Left renal pelvis (tissue), 4 donors: ENCODE measurements at regions not wholly inside any gene's neighbourhood (a gene's known extent, or its start where the extent isn't known, plus 50 kb on each side); places are given as distances from the start of the nearest gene placed in this dataset.
"Not testable (repeated sequence)": the region's sequence is repeated elsewhere in the genome, so short reads cannot be mapped to it uniquely, and the experiment has no call there.

ENCODE experiments used
- DNase-seq, 4 donors: peaks; one replicate each; pipeline ENCODE4 v3.0.0-alpha.2; 2013; ENCODE audit warnings: low read depth in 4 of 4, low spot score in 3 of 4

DNA sequence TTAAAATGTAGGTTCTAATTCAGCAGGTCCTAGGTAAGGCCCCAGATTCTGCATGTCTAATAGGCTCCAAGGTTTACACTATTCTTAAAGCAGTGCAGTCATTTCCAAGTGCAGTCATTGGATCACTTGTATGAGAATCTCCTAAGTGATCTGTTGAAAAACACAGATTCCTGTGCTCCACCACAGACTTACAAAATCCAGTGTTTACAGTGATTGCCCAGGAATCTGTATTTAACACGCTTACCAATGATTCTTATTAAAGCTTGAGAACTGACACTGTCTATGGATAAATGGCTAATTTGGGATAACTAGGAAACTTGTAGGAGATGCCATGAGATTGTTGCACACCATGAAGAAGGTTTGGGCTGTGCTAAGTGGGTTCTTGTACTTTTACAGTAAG, 104.6 kb upstream of the PLEKHG1 start:
- DNase-seq, result no peak

DNA sequence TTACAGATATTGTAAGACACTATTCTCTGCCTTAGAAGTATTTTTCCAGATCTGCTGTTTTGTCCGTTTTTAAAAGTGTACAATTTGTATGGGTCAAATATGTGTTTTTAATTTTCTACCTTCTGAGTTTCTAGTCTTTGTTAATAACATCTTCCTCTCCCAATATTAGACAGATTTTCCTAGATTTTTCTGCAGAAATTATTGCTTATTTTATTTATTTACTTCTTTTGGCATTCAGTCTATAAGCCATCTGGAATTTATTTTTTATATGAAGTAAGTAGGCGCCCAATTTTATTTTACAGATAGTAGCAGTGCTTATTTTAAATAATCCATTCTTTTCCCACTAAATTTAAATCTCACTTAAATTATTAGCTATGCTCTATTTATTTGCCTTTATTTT, 103.1 kb upstream of the PLEKHG1 start:
- DNase-seq, result no peak

DNA sequence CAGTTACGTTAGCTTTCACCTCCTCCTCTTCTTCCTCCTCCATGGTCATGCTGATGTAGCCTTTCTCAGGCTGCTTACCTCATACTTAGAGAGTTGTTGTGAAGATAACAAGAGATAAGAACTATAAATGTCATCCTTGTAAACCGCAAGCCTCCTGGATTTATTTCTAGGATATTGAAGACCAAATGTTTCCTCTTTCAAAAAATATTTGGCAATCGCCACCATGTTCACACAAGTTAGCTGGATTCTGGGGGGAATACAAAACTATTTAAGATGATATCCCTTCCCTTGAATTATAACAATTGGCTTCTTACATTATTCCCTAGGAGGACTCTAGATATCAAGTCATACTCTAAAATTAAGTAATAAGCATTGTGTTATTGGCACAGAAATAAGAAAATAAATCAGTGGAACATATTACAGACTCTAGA, 99.8 kb upstream of the PLEKHG1 start:
- DNase-seq, result no peak

DNA sequence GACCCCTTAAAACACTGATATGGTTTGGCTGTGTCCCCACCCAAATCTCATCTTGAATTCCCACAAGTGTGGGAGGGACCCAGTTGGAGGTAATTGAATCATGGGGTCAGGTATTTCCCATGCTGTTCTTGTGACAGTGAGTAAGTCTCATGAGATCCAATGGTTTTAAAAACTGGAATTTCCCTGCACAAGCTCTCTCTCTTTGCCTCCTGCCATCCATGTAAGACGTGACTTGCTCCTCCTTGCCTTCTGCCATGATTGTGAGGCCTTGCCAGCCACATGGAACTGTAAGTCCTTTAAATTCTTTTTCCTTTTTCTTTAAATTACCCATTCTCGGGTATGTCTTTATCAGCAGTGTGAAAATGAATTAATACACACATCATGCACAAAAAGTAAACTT, 99.1 kb upstream of the PLEKHG1 start:
- DNase-seq, result not testable (repeated sequence)

DNA sequence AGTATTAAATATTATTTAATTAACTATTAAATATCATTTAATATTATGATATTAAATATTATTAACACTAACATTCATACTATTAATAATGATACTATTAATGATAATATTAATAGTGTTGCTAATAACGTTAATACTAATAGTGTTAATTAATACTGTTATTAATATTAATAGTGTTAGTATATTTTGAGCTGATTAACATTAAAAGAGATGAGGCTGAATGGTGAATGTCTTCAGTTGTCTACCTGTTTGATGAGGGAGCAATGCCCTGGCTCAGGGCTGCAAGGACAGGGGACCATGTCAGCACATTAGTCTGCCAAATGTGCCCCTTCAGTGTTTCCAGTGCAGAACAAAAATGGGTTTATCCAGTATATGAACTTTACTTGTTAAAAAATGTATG, 96.6 kb upstream of the PLEKHG1 start:
- DNase-seq, result no peak

DNA sequence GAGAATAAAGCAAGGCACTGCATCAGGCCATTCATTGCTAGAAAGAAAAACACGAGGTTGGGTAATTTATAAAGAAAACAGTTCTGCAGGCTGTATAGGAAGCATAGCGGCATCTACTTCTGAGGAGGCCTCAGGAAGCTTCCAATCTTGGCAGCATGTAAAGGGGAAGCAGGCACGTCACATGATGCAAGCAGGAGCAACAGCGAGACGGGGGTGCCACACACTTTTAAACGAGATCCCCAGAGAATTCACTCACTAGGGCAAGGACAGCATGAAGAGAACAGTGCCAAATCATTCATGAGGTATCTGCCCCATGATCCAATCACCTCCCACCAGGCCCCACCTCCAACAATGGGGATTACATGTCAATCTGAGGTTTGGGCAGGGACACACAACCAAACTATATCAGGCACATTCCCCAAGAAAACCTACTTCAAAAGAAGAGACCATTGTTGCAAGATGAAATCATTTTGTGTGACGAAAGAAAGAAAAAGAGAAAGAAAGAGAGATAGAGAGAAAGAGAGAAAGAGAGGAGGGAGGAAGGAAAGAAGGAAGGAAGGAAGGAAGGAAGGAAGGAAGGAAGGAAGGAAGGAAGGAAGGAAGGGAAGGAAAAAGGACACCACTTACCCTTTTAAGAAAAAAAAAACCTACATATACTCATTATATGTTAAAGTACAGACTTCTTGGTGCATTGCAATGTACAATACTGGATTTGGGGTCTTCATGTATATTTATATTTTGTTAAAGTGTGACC, 95.9 kb upstream of the PLEKHG1 start:
- no peak for DNase-seq

DNA sequence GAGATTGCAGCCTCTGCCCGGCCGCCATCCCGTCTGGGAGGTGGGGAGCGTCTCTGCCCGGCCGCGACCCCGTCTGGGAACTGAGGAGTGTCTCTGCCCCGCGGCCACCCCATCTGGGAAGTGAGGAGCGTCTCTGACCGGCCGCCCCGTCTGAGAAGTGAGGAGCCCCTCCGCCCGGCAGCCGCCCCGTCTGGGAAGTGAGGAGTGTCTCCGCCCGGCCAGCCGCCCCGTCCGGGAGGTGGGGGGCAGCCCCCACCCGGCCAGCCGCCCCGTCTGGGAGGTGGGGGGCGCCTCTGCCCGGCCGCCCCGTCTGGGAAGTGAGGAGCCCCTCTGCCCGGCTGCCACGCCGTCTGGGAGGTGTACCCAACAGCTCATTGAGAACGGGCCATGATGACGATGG, 92.3 kb upstream of the PLEKHG1 start:
- not testable (repeated sequence) for DNase-seq

DNA sequence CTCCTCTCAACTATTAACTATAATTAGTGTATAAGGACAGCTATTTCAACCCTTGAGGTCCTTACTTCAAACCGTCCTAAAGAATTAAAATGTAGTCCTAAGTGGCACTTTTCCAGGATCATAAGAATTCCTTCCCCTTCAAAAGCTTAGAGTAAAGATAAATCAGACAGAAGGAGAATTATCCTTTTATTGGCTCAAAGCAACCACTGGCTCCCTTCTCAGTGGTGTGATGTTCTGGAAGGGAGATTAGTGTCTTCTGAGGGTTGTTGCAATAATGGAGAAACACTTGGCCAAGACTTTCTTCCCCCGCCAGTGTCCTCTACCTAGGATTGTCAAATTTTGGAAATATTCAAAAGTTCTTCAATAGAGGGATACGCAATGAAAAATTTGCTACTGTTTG, 89.1 kb upstream of the PLEKHG1 start:
- DNase-seq, result no peak

DNA sequence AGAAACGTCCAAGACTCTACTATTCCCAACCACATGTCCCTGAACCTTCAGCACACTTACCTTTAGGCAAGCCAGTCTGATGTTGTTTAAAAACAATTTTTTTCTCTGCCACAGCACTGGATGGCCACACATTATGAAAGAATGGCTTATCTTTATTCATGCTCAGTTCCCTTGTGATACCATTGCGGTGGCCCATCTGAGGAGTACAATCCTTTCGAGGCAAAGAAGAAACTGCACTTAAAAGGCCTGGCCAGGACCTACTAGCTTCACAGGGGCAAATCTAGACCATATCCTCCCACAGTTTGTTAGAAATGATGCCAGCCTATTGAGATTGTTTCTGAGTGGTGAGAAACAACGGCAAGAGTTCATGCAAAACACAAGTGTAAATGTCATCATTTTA, 88.4 kb upstream of the PLEKHG1 start:
- DNase-seq, result no peak

DNA sequence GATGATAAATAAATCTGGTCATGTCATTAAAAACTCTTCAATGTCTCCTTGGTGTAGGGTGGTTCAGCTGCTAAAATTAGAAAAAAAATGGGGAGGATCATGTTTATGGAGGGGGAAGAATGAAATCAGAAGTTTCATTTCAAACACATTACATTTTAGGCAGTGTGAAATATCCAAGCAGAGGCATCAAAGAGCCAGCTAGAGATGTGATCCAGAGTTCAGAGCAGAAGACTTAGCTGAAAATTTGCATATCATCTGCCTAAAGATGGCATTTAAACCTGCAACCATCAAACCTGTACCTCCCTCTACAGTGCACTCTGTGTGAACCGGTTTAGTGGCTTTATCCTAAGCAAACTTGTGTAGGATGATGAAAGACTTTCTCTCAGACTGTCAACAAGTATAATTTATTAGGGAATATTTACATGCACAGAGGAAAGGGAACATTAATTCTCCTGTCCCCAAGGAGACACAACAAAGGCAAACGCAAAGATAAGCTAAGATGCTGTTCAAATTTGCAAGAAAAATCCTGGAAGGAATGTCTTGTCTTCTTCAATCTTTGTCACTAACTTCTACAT, 84.8 kb upstream of the PLEKHG1 start:
- peak; percentile 27 to 36 (median 32) for DNase-seq

DNA sequence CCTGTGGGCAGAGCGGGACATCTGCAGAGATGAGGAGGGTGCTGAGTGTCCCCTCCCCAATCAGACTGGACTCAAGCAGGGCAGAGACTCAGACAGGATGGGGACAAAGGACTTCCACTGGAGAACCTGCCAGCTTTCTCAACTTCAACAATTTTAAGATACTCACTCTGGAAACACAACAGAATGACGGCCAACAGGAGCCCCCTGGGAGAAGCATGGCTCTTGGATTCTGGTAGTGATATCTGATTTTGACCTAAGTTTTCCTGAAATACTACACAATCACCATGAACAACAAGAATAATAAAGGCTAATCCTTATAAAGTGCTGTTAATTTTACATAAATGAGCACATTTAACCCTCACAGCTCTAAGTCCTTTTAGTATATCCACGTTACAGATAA, 83.5 kb upstream of the PLEKHG1 start:
- DNase-seq, result no peak

DNA sequence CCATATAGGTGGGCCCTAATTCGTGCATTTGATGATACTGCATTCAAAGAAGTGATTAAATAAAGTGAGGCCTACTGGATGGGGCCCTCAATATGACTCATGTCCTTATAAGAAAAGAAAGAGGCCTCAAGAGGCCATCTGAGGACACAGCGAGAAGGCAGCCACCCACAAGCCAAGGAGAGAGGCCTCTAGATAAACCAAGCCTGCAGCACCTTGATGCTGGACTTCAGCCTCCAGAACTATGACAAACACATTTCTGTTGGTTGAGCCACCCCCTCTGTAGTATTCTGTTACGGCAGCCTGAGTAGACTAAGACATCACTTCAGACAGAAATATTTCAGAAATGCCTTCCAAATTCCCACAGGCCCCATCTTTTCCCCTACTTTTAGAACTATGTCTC, 82.5 kb upstream of the PLEKHG1 start:
- no peak for DNase-seq

DNA sequence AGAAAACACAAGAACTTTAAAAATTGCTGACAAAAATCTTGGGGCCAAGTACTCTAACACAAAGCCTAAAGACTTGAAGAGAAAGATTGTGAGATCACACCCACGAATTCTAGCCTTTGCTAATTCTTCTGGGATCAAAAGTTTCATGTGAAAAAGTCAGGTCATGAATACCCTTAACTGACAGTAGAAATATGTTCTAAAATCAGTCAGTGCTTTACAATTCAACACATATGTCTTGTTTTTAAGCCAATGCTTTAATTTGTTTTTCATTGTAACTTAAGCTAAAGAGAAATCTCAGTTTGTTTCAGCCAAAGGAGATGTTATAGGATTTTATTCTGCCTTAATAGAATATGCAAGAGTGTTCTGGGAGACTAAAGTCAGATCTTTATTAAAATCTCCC, 78.2 kb upstream of the PLEKHG1 start:
- DNase-seq, result no peak

DNA sequence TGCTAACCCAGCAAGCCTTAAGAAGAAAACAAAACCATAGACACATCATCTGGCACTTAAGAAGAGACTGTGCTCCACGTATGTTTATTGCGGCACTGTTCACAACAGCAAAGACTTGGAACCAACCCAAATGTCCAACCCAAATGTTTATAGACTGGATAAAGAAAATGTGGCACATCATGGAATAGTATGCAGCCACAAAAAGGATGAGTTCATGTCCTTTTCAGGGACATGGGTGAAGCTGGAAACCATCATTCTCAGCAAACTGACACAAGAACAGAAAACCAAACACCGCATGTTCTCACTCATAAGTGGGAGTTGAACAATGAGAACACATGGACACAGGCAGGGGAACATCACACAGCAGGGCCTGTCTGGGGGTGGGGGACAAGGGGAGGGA, 76.5 kb upstream of the PLEKHG1 start:
- not testable (repeated sequence) for DNase-seq

DNA sequence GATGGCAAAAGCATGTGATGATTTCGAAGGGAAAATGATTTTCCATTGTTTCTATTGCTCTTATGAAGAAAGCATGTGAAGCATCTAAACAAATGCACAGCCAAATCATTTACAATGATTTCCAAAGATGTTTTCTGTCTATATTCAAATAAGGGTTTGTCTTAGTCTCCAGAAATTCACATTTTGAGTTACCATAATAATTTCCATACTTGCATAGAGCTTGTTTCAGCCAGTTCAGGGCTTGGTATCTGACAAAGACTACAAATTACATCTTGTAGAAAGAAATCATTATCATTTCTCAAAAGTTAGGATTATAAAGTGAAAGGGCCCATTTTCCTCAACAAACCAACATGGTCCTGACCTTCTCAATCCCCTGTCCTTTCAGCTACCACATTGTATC, 74.4 kb upstream of the PLEKHG1 start:
- DNase-seq, result no peak

DNA sequence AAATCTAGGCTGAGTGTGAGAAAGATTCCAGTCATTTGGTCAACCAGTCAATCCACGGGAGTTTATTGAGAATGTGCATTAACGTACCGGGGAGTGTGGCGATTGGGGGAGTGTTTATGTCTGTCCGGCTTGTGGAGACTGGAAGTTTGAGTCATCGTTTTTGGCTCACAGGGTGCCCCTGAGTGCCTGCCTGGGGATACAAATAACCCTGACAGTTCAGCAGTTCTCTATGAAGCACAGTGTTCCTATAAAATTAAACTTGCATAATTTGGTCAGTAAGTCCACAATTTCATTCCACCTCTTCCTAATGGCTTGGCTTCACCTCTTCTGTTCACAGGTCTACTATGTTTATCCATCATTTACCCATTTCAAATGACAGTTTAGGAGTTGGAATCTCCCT, 72.6 kb upstream of the PLEKHG1 start:
- DNase-seq, result no peak

DNA sequence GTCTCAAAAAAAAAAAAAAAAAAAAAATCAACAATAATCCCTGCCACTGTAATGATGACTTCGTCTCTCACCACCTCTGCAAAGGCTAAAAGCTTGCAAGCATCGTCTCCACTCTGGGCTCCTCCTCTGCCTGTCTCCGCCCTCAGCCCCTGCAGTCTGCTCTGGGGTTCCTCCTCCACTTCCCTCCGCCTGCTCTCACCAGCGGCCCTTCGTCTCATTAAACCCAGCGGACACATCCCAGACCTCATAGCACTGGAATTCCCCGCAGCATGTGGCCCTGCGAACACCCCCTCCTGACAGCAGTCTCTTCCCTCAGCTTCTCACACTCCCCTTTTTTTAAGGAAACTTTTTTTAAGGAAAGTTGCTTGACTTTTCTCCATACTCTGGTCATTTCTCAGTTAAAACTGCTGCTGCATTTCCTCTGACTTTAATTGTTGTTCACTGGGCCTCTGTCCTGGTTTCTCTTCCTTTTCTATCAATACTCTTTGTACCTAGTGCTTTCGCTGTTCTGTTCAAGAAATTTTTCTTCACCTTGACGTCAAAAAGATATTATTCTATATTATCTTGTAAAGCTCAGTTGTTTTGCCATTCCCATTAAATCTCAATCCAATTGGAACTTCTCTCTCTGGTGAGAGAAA, 70.9 kb upstream of the PLEKHG1 start:
- peak; percentile 64 to 79 (median 70) for DNase-seq

DNA sequence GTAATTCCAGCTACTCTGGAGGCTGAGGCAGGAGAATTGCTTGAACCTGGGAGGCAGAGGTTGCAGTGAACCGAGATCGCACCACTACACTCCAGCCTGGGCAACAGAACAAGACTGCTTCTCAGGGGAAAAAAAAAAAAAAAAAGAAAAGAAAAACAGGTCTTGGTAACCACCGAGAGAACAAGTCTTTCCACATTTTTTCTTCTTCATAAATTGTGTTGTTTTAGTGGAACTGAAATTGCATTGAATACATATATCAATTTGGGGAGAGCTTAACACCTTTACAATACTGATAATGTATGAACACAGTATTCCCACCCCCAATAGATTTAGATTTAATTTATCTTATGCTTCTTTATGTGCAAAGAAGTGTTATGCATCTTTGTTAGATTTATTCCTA, 70.0 kb upstream of the PLEKHG1 start:
- no peak for DNase-seq

DNA sequence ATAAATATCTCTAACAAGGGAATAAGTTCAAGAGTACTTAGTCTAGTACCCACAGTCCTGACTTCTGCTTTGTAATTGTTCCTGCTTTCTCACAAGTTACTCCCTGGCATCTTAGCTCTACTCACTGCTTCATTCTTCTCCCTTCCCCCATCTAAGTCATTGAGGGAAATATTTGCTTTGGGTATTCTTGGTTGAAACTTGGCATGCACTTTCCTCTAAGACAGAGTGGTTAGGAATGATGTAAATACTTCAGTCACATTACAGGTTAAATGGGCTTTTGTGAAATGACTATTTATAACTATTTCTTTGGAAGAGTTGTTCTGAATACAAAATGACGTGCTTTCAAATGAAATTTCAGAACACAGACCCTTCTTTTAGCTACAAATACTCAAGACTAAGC, 67.7 kb upstream of the PLEKHG1 start:
- no peak for DNase-seq

DNA sequence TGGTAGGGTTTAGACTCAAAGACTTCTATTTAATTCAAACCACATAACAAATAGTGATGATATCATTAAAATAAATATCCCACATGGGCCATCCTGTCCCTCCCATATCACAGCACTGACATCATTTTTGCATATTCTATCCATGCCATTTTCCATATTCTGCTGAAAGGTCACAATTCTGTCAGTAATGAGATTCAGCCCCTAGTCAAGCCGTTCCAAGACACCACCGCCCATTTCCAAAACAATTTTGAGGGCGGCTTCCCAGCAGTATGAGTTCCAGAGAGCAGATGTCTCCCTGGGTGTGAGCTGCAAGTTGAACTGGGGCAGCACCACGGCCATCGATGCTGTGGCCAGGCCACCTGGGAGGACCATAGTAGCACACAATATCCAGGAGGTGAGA, 65.1 kb upstream of the PLEKHG1 start:
- DNase-seq, result no peak

DNA sequence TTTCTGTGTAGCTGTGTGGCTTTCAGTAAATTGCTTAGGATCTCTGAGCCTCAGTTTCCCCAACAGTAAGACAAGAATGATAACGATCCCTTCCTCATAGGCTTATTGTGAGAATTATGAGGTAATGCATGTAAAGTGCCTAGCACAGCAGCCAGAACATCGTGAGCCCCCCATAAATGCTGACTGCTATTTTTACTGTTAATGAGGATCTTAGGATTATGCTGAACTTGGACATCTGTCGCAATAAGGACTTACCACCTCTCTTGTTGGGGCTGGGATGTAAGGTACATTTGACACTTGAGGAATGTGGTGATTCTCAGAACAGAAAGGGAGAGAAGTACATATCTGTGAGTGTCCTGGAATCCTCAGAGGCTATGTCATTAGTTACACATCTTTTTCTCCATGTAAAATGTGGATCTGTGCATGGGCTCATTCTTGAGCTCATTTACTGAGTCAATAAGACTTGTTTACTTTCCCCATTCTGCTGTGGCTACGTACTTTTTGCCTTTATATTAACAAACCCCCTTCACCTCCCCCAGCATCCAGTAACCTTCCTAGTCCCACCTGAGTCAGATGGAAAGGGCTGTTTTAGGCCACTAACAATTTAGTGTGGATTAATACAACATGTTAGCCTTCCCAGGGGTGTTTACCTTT, 64.4 kb upstream of the PLEKHG1 start:
- no peak for DNase-seq

DNA sequence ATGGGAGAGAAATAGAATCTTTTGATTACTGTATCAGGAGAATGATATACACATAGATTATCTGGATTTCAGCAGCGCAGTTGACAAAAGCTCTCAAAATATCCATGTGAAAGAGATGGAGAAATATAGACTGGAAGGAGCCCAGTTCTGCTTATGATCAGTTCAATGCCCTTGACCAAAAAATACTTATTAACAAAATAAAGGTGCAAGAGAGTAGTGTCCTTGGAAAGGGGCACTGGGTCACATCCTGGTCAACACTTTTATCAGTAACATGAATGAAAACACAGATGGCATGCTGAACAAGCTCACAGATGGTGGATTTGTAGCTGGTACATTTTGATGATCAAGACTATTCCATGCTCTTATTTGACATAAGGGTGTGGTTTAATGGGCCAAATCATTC, 63.9 kb upstream of the PLEKHG1 start:
- DNase-seq, result no peak
